NCI-H2196 (cell line): ENCODE measurements at regions not wholly inside any gene's neighbourhood (a gene's known extent, or its start where the extent isn't known, plus 50 kb on each side); places are given as distances from the start of the nearest gene placed in this dataset.
"Not testable (repeated sequence)": the region's sequence is repeated elsewhere in the genome, so short reads cannot be mapped to it uniquely, and the experiment has no call there.

Experiments
- DNase-seq: peaks from one replicate; lab custom pipeline; 2025; ENCODE audit not compliant: unreplicated experiment; lab: John Stamatoyannopoulos, UW

- no peak for DNase-seq
These were observed 127.3 kb downstream of the ATP23 start for GRCh38 chr12:58068706-58069105.

- DNase-seq = no peak
These were observed 128.0 kb downstream of the ATP23 start for GRCh38 chr12:58069268-58069963.

- no peak for DNase-seq
These were observed 130.6 kb downstream of the ATP23 start for GRCh38 chr12:58071994-58072393.

- DNase-seq = no peak
These were observed 132.9 kb downstream of the ATP23 start for GRCh38 chr12:58074259-58074658.

- DNase-seq = no peak
These were observed 138.4 kb downstream of the ATP23 start for GRCh38 chr12:58079806-58080205.

GRCh38 chr12:58081488-58081887 is 140.1 kb downstream of the ATP23 start:
- no peak for DNase-seq

- no peak for DNase-seq
These were observed 141.6 kb downstream of the ATP23 start for GRCh38 chr12:58082996-58083395.

GRCh38 chr12:58086006-58086405 is 144.6 kb downstream of the ATP23 start:
- no peak for DNase-seq

GRCh38 chr12:58086930-58087329 is 145.6 kb downstream of the ATP23 start:
- DNase-seq = no peak

GRCh38 chr12:58087423-58088127 is 146.2 kb downstream of the ATP23 start:
- DNase-seq = no peak

- no peak for DNase-seq
These were observed 148.2 kb downstream of the ATP23 start for GRCh38 chr12:58089588-58089987.

- no peak for DNase-seq
These were observed 149.3 kb downstream of the ATP23 start for GRCh38 chr12:58090685-58091084.

- DNase-seq = no peak
These were observed 153.6 kb downstream of the ATP23 start for GRCh38 chr12:58095002-58095401.

GRCh38 chr12:58097741-58098140 is 156.4 kb downstream of the ATP23 start:
- DNase-seq = no peak

GRCh38 chr12:58099476-58099875 is 158.1 kb downstream of the ATP23 start:
- DNase-seq = no peak

GRCh38 chr12:58104351-58104755 is 163.0 kb downstream of the ATP23 start:
- DNase-seq = no peak

- DNase-seq = no peak
These were observed 164.1 kb downstream of the ATP23 start for GRCh38 chr12:58105225-58106119.

GRCh38 chr12:58106195-58106594 is 164.8 kb downstream of the ATP23 start:
- no peak for DNase-seq

GRCh38 chr12:58117201-58117600 is 175.8 kb downstream of the ATP23 start:
- no peak for DNase-seq

GRCh38 chr12:58117667-58118066 is 176.3 kb downstream of the ATP23 start:
- DNase-seq = no peak

- not testable (repeated sequence) for DNase-seq
These were observed 184.4 kb downstream of the ATP23 start for GRCh38 chr12:58125761-58126160.
